GM12891 (cell line): ENCODE measurements at regions not wholly inside any gene's neighbourhood (a gene's known extent, or its start where the extent isn't known, plus 50 kb on each side); places are given as distances from the start of the nearest gene placed in this dataset.

Experiments
- POLR2A ChIP-seq: IDR thresholded peaks from 2 replicates; pipeline ENCODE4 v1.6.1; 2011; ENCODE audit warnings: low read depth, low read length, control low read depth
- POLR2AphosphoS5 ChIP-seq: IDR thresholded peaks from 2 replicates; pipeline ENCODE4 v1.6.1; 2011; ENCODE audit warnings: low read depth, low read length, control low read depth
- POU2F2 ChIP-seq: IDR thresholded peaks from 2 replicates; pipeline ENCODE4 v1.6.1; 2011; ENCODE audit warnings: low read depth, mild to moderate bottlenecking, control low read depth, low read length, moderate library complexity
- TAF1 ChIP-seq: IDR thresholded peaks from 2 replicates; pipeline ENCODE4 v1.6.1; 2011; ENCODE audit warnings: low read depth, low read length, control low read depth

GRCh38 chr3:150251187-150252062, 156.7 kb upstream of the TSC22D2 start:
- no peak for TF ChIP-seq POLR2AphosphoS5
- TF ChIP-seq POLR2A, result no peak
- no peak for TF ChIP-seq TAF1
- no peak for TF ChIP-seq POU2F2
